SK-N-SH treated with all-trans-retinoic acid at 6 μM for 48 hours (cell line): ENCODE measurements at regions not wholly inside any gene's neighbourhood (a gene's known extent, or its start where the extent isn't known, plus 50 kb on each side); places are given as distances from the start of the nearest gene placed in this dataset.

ENCODE experiments used
- ARNTL ChIP-seq: fragments of 450-650 bp; formaldehyde crosslinking; IDR thresholded peaks from 2 replicates; pipeline ENCODE4 v1.5.0; 2020; ENCODE audit warnings: low read depth, mild to moderate bottlenecking, moderate library complexity, borderline replicate concordance
- CREB5 ChIP-seq: fragments of 250-450 bp; sonication (Bioruptor Pico); IDR thresholded peaks from 2 replicates; pipeline ENCODE4 v1.5.1; 2020; ENCODE audit warnings: low read depth, mild to moderate bottlenecking, moderate library complexity
- ISL1 ChIP-seq: fragments of 250-450 bp; sonication (Bioruptor Pico); IDR thresholded peaks from 2 replicates; pipeline ENCODE4 v2.1.2; 2022; ENCODE audit warnings: mild to moderate bottlenecking, moderate library complexity
- OSR1 ChIP-seq: fragments of 250-450 bp; sonication (Bioruptor Pico); IDR thresholded peaks from 2 replicates; pipeline ENCODE4 v1.8.0; 2022; ENCODE audit warnings: moderate library complexity, mild to moderate bottlenecking, inconsistent platforms
- PATZ1 ChIP-seq: fragments of 250-450 bp; sonication (Bioruptor Pico); IDR thresholded peaks from 2 replicates; pipeline ENCODE4 v1.8.0; 2020; ENCODE audit warnings: mild to moderate bottlenecking, moderate library complexity, borderline replicate concordance
- POU6F1 ChIP-seq: fragments of 250-450 bp; sonication (Bioruptor Pico); IDR thresholded peaks from 2 replicates; pipeline ENCODE4 v1.8.0; 2021; ENCODE audit warnings: low read depth, mild to moderate bottlenecking, moderate library complexity, borderline replicate concordance
- ZC3H10 ChIP-seq: fragments of 250-450 bp; sonication (Bioruptor Pico); IDR thresholded peaks from 2 replicates; pipeline ENCODE4 v1.5.1; 2021; ENCODE audit warnings: mild to moderate bottlenecking, moderate library complexity
- ZFP3 ChIP-seq: fragments of 250-450 bp; sonication (Bioruptor Pico); IDR thresholded peaks from 2 replicates; pipeline ENCODE4 v1.5.0; 2020; ENCODE audit warnings: mild to moderate bottlenecking, moderate library complexity
- ZFP30 ChIP-seq: fragments of 450-650 bp; formaldehyde crosslinking; IDR thresholded peaks from 2 replicates; pipeline ENCODE4 v1.5.0; 2022; ENCODE audit warnings: mild to moderate bottlenecking, moderate library complexity
- TF ChIP-seq, protein P1 (sequence below): fragments of 250-450 bp; sonication (Bioruptor Pico); IDR thresholded peaks from 2 replicates; pipeline ENCODE4 v1.5.0; 2020; ENCODE audit warnings: mild to moderate bottlenecking, moderate library complexity
- TF ChIP-seq, protein P2 (sequence below): fragments of 250-450 bp; sonication (Bioruptor Pico); IDR thresholded peaks from 2 replicates; pipeline ENCODE4 v1.5.1; 2021; ENCODE audit warnings: mild to moderate bottlenecking, moderate library complexity

DNA sequence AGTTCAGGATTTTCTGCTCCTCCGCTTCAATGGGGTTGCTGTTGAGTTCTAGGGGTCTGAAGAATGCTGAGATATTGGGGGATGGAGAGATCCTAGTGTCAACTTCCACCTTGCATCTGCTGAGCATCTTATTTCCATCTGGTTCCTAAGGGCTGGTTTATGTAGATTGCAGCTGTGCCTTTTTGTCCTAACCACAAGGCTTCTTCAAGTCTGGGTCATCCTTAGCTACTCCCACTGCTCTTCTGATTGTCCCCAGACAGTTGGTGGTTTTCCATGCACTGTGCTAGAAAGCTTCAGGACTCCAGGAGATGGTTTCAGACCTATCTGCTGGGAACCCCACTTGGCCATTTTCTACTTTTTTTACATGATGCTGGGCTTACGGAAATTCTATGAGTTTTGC is 125.0 kb downstream of the IL20RB start:
- TF ChIP-seq OSR1 (CRISPR knock-in tag) (no peak), PATZ1 (no peak), CREB5 (no peak), POU6F1 (CRISPR knock-in tag) (no peak), ARNTL (CRISPR knock-in tag) (no peak), ISL1 (CRISPR knock-in tag) (no peak), ZC3H10 (CRISPR knock-in tag) (no peak), ZFP30 (CRISPR knock-in tag) (no peak), ZFP3 (CRISPR knock-in tag) (no peak)
- TF ChIP-seq, protein P1, sequence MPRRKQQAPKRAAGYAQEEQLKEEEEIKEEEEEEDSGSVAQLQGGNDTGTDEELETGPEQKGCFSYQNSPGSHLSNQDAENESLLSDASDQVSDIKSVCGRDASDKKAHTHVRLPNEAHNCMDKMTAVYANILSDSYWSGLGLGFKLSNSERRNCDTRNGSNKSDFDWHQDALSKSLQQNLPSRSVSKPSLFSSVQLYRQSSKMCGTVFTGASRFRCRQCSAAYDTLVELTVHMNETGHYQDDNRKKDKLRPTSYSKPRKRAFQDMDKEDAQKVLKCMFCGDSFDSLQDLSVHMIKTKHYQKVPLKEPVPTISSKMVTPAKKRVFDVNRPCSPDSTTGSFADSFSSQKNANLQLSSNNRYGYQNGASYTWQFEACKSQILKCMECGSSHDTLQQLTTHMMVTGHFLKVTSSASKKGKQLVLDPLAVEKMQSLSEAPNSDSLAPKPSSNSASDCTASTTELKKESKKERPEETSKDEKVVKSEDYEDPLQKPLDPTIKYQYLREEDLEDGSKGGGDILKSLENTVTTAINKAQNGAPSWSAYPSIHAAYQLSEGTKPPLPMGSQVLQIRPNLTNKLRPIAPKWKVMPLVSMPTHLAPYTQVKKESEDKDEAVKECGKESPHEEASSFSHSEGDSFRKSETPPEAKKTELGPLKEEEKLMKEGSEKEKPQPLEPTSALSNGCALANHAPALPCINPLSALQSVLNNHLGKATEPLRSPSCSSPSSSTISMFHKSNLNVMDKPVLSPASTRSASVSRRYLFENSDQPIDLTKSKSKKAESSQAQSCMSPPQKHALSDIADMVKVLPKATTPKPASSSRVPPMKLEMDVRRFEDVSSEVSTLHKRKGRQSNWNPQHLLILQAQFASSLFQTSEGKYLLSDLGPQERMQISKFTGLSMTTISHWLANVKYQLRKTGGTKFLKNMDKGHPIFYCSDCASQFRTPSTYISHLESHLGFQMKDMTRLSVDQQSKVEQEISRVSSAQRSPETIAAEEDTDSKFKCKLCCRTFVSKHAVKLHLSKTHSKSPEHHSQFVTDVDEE (CRISPR knock-in tag) = no peak
- TF ChIP-seq, protein P2, sequence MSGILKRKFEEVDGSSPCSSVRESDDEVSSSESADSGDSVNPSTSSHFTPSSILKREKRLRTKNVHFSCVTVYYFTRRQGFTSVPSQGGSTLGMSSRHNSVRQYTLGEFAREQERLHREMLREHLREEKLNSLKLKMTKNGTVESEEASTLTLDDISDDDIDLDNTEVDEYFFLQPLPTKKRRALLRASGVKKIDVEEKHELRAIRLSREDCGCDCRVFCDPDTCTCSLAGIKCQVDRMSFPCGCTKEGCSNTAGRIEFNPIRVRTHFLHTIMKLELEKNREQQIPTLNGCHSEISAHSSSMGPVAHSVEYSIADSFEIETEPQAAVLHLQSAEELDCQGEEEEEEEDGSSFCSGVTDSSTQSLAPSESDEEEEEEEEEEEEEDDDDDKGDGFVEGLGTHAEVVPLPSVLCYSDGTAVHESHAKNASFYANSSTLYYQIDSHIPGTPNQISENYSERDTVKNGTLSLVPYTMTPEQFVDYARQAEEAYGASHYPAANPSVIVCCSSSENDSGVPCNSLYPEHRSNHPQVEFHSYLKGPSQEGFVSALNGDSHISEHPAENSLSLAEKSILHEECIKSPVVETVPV (CRISPR knock-in tag) = no peak
